Fibroblast of peridontal ligament (primary cell): ENCODE measurements at regions not wholly inside any gene's neighbourhood (a gene's known extent, or its start where the extent isn't known, plus 50 kb on each side); places are given as distances from the start of the nearest gene placed in this dataset.

Experiments
- DNase-seq: peaks from one replicate; pipeline ENCODE4 v3.0.0-alpha.2; 2010; ENCODE audit errors: extremely low read depth

GRCh38 chr6:1065986-1066385 is 245.9 kb upstream of the FOXQ1 start:
- DNase-seq = no peak

GRCh38 chr6:1063671-1064355 is 248.1 kb upstream of the FOXQ1 start:
- peak; percentile 67 for DNase-seq

- DNase-seq = peak; percentile 66
These were observed 248.9 kb upstream of the FOXQ1 start for GRCh38 chr6:1062786-1063545.

GRCh38 chr6:1059596-1059995 is 252.3 kb upstream of the FOXQ1 start:
- no peak for DNase-seq

GRCh38 chr6:1057490-1058135 is 254.3 kb upstream of the FOXQ1 start:
- DNase-seq = no peak

- no peak for DNase-seq
These were observed 256.6 kb upstream of the FOXQ1 start for GRCh38 chr6:1055015-1055921.

GRCh38 chr6:1054653-1055014 is 257.3 kb upstream of the FOXQ1 start:
- no peak for DNase-seq

GRCh38 chr6:1053586-1053985 is 258.3 kb upstream of the FOXQ1 start:
- no peak for DNase-seq

- no peak for DNase-seq
These were observed 259.6 kb upstream of the FOXQ1 start for GRCh38 chr6:1052262-1052661.

- DNase-seq = no peak
These were observed 262.0 kb upstream of the FOXQ1 start for GRCh38 chr6:1049900-1050299.

- no peak for DNase-seq
These were observed 262.7 kb upstream of the FOXQ1 start for GRCh38 chr6:1049170-1049569.

GRCh38 chr6:1047981-1048541 is 263.8 kb upstream of the FOXQ1 start:
- peak; percentile 29 for DNase-seq

GRCh38 chr6:1045239-1045638 is 266.7 kb upstream of the FOXQ1 start:
- DNase-seq = no peak

- DNase-seq = no peak
These were observed 267.7 kb upstream of the FOXQ1 start for GRCh38 chr6:1044040-1044836.

GRCh38 chr6:1043458-1043836 is 268.5 kb upstream of the FOXQ1 start:
- peak; percentile 86 for DNase-seq

GRCh38 chr6:1042583-1043457 is 269.1 kb upstream of the FOXQ1 start:
- DNase-seq = no peak

GRCh38 chr6:1040393-1040792 is 271.5 kb upstream of the FOXQ1 start:
- no peak for DNase-seq

GRCh38 chr6:1039746-1040145 is 272.2 kb upstream of the FOXQ1 start:
- no peak for DNase-seq

- DNase-seq = no peak
These were observed 272.7 kb upstream of the FOXQ1 start for GRCh38 chr6:1039191-1039590.
